Retinal pigment epithelial cell (primary cell): ENCODE measurements at regions not wholly inside any gene's neighbourhood (a gene's known extent, or its start where the extent isn't known, plus 50 kb on each side); places are given as distances from the start of the nearest gene placed in this dataset.
"Not testable (repeated sequence)": the region's sequence is repeated elsewhere in the genome, so short reads cannot be mapped to it uniquely, and the experiment has no call there.

Experiments used
- DNase-seq: peaks from one replicate; pipeline ENCODE4 v3.0.0-alpha.2; 2010; ENCODE audit warnings: low read depth
- H3K4me3 ChIP-seq: 2 replicates; pipeline ENCODE4 v1.5.1; 2011; ENCODE audit warnings: mild to moderate bottlenecking, low read length, control low read depth, moderate library complexity
- TF ChIP-seq, protein P1 (sequence below): conservative IDR thresholded peaks from 2 replicates; pipeline ENCODE4 v1.5.1; 2011; ENCODE audit warnings: low read depth, low read length, control low read depth, inconsistent platforms

DNA sequence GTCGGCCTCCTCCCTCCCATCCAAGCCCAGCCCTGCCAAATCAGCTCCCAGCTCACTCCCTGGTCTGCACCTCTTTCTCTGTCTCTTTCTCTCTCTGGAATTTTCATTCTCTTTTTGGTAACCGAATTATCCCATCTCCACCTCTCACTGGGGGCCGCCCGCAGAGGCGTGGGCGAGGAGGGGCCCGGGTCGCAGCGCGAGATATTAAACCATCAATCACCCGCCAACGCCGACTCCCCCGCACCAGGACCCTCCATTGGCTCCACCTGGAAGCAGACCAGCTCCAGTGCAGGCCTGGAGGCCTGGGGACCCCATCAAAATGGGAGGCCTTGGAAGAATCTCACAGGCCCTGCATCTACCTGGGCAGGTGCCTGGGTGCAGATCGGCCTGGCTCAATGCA is 83.8 kb upstream of the ADGRL1 start:
- H3K4me3 ChIP-seq, DNase-seq: not testable (repeated sequence)

DNA sequence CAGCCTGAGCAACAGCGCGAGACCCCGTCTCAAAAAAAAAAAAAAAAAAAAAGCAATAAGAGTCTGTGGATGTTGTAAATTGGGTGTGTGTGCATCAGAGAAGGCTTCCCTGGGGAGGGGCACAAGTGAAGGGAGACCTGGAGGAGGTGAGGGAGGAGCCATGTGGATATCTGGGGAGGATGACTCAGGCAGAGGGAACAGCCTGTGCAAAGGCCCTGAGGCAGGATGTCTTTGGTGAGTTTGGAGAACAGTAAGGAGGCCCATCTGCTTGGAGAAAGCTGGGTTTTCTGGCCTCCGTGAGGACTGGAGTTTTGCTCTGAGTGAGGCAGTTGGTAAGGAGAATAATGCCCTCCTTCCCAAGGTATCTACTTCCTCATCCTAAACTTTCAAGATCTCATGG is 81.9 kb upstream of the ADGRL1 start:
- H3K4me3 ChIP-seq = not testable (repeated sequence)

DNA sequence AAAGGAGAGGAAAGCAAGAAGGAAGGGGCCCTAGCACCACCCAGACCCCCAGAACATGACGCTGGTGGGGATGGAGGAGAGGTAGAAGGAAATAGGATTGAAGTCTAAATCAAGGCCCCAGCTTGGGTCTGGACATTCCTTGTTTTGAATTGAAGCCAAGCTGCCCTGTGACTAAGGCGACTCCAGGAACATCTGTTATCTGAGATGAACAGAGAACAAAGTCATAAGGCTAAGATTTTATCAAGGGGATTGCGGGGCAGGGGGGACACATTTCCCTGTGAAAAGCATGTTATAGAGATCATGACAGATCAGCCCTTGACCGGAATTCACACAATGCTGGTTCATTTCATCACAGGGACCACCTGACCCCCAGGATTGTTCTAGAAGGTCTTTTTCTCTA is 80.6 kb upstream of the ADGRL1 start:
- not testable (repeated sequence) for DNase-seq, H3K4me3 ChIP-seq

More for the DNA sequence above, 81.9 kb upstream of the ADGRL1 start:
- DNase-seq = not testable (repeated sequence)

DNA sequence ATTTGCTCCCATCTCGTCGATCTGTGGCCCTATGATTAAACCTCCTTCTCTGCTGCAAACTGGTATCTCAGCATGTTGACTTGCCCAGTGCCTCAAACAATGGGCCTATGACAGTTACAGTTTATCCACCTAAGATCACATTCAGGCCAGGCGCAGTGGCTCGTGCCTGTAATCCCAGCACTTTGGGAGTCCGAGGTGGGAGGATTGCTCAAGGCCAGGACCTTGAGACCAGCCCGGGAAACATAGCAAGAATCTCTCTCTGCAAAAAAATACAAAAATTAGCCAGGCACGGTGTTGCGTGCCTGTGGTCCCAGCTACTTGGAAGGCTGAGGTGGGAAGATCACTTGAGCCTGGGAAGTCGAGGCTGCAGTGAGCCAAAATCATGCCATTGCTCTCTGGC is 79.8 kb upstream of the ADGRL1 start:
- DNase-seq, H3K4me3 ChIP-seq: not testable (repeated sequence)

DNA sequence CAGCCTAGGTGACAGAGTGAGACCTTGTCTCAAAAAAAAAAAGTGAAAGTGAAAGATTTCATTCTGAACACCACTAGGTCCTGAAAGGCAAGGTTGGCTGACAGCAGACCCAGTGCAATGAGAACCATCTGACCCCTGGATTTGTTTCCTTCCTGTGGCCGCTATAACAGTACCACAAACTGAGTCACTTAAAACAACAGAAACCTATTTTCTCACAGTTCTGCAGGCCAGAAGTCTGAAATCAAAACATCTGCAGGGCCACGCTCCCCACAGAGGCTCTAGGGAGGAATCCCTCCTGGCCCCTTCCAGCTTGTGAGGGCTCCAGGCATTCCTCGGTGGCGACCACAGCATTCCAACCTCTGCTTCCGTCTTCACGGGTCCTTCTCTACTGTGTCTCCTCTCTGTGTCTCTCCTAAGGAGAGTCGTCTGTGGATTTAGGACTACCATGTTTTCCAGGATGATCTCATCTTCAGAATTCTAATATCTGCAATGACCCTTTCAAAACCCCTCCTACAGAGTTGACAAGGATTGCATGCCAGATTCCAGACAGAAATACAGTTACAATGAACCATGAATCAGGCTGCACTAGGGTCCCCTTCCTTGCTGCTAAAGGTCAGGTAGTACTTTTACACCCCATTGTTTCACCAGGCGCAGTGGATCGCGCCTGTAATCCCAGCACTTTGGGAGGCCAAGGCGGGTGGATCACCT is 78.0 kb upstream of the ADGRL1 start:
- not testable (repeated sequence) for H3K4me3 ChIP-seq, DNase-seq

DNA sequence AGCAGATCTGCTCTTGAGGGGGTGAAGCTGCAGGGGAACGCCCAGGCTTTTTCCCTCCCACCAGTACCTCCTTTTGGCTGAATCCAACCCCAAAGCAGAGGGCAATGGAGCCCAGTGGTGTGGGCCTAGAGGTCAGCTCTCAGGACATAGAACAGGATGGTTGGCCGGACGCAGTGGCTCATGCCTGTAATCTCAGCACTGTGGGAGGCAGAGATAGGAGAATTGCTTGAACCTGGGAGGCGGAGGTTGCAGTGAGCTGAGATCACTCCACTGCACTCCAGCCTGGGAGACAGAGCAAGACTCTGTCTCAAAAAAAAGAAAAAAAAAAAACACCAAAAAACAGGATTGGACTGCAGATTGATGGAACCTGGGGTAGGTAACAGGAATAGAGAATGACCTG is 73.3 kb upstream of the ADGRL1 start:
- not testable (repeated sequence) for DNase-seq, H3K4me3 ChIP-seq

DNA sequence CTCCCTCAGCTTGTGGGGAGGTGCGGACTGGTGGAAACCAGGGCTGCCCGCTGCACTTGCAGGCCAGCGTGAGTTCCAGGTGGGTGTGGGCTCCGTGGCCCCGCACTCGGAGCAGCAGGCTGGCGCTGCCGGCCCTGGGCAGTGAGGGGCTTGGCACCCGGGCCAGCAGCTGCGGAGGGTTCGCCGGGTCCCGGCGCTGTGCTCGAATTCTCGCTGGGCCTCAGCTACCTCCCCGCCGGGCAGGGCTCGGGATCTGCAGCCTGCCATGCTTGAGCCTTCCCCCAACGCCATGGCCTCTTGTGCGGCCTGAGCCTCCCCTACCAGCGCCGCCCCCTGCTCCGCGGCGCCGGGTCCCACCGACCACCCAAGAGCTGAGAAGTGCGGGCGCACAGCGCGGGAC is 71.6 kb upstream of the ADGRL1 start:
- DNase-seq = no peak
- H3K4me3 ChIP-seq = no peak overlapping the region
- TF ChIP-seq, protein P1, sequence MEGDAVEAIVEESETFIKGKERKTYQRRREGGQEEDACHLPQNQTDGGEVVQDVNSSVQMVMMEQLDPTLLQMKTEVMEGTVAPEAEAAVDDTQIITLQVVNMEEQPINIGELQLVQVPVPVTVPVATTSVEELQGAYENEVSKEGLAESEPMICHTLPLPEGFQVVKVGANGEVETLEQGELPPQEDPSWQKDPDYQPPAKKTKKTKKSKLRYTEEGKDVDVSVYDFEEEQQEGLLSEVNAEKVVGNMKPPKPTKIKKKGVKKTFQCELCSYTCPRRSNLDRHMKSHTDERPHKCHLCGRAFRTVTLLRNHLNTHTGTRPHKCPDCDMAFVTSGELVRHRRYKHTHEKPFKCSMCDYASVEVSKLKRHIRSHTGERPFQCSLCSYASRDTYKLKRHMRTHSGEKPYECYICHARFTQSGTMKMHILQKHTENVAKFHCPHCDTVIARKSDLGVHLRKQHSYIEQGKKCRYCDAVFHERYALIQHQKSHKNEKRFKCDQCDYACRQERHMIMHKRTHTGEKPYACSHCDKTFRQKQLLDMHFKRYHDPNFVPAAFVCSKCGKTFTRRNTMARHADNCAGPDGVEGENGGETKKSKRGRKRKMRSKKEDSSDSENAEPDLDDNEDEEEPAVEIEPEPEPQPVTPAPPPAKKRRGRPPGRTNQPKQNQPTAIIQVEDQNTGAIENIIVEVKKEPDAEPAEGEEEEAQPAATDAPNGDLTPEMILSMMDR = no peak

DNA sequence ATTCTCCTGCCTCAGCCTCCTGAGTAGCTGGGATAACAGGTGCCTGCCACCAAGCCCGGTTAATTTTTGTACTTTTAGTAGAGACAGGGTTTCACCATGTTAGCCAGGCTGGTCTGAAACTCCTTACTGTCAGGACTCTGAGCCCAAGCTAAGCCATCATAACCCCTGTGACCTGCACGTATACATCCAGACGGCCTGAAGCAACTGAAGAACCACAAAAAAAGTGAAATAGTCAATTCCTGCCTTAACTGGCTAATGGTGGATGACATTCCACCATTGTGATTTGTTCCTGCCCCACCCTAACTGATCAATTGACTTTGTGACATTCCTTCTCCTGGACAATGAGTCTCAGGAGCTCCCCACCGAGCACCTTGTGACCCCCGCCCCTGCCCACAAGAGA is 69.9 kb upstream of the ADGRL1 start:
- not testable (repeated sequence) for DNase-seq, H3K4me3 ChIP-seq

DNA sequence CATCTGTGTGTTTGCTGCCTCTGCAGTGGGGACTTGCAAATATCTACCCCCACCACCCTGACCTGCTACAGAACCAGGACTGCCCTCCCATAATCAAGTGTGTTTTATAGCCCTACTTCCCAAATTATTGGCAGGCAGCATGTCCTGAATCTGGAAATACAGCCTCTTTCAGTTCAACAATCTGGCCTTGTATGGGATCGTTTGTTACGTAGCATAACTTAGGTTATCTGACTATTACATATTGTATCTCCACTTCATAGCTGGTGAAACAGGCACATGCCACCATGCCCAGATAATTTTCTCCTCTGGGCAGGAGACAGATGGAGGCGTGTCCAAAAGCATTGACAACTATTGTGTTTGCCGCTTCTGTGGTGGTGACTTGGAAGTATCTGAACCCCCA is 66.7 kb upstream of the ADGRL1 start:
- TF ChIP-seq, protein P1 = no peak
- H3K4me3 ChIP-seq = no peak overlapping the region
- no peak for DNase-seq

DNA sequence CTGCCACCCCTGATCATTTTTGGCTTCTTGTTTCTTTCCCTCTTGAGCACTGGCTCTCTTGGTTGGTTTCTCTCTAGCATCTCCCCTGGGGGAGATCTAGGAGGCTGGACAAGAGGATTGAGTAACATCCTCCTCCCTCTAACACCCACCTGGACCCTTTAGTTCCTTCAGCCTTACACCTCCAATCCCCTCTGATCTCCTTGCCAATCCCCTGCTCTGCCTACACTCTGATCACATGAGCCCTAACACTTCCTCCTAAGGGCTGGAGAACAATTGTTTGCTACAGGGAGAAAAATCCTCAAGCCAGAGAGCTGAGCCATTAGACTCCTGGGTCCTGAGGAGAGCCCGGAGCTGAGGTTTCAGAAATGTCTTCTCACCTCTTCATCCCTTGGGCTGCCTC is 65.9 kb upstream of the ADGRL1 start:
- TF ChIP-seq, protein P1 = no peak
- no peak for DNase-seq
- H3K4me3 ChIP-seq = no peak overlapping the region

DNA sequence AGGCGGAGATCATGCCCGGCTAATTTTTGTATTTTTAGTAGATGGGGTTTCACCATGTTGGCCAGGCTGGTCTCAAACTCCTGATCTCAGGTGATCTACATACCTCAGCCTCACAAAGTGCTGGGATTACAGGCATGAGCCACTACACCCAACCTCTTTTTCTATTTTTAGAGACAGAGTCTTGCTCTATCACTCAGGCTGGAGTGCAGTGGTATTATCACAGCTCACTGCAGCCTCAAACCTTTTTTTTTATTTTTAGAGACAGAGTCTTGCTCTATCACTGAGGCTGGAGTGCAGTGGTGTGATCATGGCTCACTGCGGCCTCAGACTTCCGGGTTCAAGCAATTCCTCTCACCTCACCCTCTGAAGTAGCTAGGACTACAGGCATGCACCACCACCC is 64.6 kb upstream of the ADGRL1 start:
- not testable (repeated sequence) for H3K4me3 ChIP-seq, DNase-seq

DNA sequence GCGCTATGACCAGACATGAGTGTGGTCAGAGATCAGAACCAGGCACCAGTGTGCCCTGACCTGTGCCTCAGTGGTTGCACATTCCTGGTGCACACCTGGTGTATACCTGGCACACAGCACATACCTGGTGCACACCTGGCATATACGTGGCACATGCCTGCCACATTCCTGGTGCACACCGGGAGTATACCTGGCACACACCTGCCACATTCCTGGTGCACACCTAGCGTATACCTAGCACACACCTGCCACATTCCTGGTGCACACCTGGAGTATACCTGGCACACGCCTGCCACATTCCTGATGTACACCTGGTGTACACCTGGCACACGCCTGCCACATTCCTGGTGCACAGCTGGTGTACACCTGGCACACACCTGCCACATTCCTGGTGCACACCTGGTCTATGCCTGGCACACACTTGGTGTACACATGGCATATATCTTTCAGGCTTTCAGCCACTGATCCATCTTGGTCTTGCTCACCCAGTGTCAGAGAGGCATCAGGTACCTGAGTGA is 61.3 kb upstream of the ADGRL1 start:
- no peak overlapping the region for H3K4me3 ChIP-seq
- TF ChIP-seq, protein P1 = no peak
- DNase-seq = no peak

DNA sequence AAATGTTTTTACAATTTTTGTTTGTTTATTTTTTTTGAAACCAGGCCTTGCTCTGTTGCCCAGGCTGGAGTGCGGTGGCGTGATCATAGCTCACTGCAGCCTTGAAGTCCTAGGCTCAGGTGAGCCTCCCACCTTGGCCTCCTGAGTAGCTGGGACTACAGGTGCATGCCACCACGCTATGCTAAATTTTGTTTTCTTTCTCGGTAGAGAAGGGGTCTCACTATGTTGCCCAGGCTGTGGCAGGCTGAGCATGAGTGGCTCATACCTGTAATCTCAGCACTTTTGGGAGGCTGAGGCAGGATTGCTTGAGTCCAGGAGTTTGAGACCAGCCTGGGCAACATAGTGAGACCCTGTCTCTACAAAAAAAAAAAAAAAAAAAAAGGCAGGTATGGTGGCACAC is 60.2 kb upstream of the ADGRL1 start:
- not testable (repeated sequence) for DNase-seq, H3K4me3 ChIP-seq
